CD14-positive monocyte (primary cell): ENCODE measurements at regions not wholly inside any gene's neighbourhood (a gene's known extent, or its start where the extent isn't known, plus 50 kb on each side); places are given as distances from the start of the nearest gene placed in this dataset.

Experiments used
- DNase-seq, 3 donors: peaks; one replicate each; pipeline ENCODE4 v3.0.0-alpha.2; 2011 to 2022
- H2AFZ ChIP-seq: 2 replicates; pipeline ENCODE4 v1.6.0; 2012; ENCODE audit warnings: mild to moderate bottlenecking, low read depth, low read length, inconsistent platforms; ENCODE audit not compliant: insufficient read depth, poor library complexity, severe bottlenecking
- H3K27ac ChIP-seq, 2 donors: 1 replicate in 1 of 2; 2 replicates in 1 of 2; pipeline ENCODE4 v1.5.1; 2012 to 2013; ENCODE audit warnings: low read length in 2 of 2, control low read depth in 1 of 2, inconsistent platforms in 1 of 2, low read depth in 1 of 2, mild to moderate bottlenecking in 1 of 2
- H3K27me3 ChIP-seq, 2 donors: one replicate each; pipeline versions ENCODE4 v1.6.0 to v1.6.1; 2011 to 2013; ENCODE audit warnings: low read length in 2 of 2; ENCODE audit not compliant: control insufficient read depth in 2 of 2, insufficient read depth in 2 of 2
- H3K36me3 ChIP-seq, 2 donors: replicated peaks in 1 of 2; 1 replicate in 1 of 2; 2 replicates in 1 of 2; pipeline versions ENCODE4 v1.5.1 to v1.6.1; 2012 to 2013; ENCODE audit warnings: low read length in 2 of 2, control low read depth in 1 of 2, inconsistent platforms in 1 of 2, mild to moderate bottlenecking in 1 of 2; ENCODE audit not compliant: insufficient read depth in 2 of 2, control insufficient read depth in 1 of 2
- H3K4me1 ChIP-seq, 2 donors: 1 replicate in 1 of 2; 2 replicates in 1 of 2; pipeline versions ENCODE4 v1.5.1 to v1.6.1; 2012 to 2013; ENCODE audit warnings: low read length in 2 of 2, control low read depth in 1 of 2, inconsistent platforms in 1 of 2, mild to moderate bottlenecking in 1 of 2, moderate library complexity in 1 of 2; ENCODE audit not compliant: insufficient read depth in 2 of 2, control insufficient read depth in 1 of 2
- H3K4me2 ChIP-seq: replicated peaks from 2 replicates; pipeline ENCODE3; 2012; ENCODE audit warnings: low read length, moderate library complexity, mild to moderate bottlenecking; ENCODE audit not compliant: poor library complexity, severe bottlenecking; ENCODE audit errors: extremely low read depth
- H3K4me3 ChIP-seq, 3 experiments: fragments of 200-600 bp in 1 of 3; sonication (generic) in 1 of 3; replicated peaks in 1 of 3; 1 replicate in 2 of 3; 2 replicates in 1 of 3; pipeline ENCODE4 v1.5.1; 2011 to 2013; ENCODE audit warnings: low read length in 3 of 3, mild to moderate bottlenecking in 3 of 3, control low read depth in 2 of 3, low read depth in 2 of 3, inconsistent platforms in 1 of 3, moderate library complexity in 1 of 3
- H3K79me2 ChIP-seq: 2 replicates; pipeline ENCODE4 v1.6.0; 2012; ENCODE audit warnings: mild to moderate bottlenecking, control low read depth, inconsistent platforms, low read length, moderate library complexity; ENCODE audit not compliant: insufficient read depth
- H3K9ac ChIP-seq: 2 replicates; pipeline ENCODE4 v1.6.0; 2017; ENCODE audit warnings: low read length, mild to moderate bottlenecking; ENCODE audit not compliant: insufficient read depth, poor library complexity, severe bottlenecking
- H3K9me3 ChIP-seq, 2 donors: replicated peaks in 1 of 2; 1 replicate in 1 of 2; 2 replicates in 1 of 2; pipeline versions ENCODE4 v1.5.1 to v1.6.1; 2012 to 2013; ENCODE audit warnings: low read length in 2 of 2, control low read depth in 1 of 2; ENCODE audit not compliant: control insufficient read depth in 1 of 2, insufficient read depth in 1 of 2
- H4K20me1 ChIP-seq: 2 replicates; pipeline ENCODE4 v1.6.0; 2012; ENCODE audit warnings: mild to moderate bottlenecking, low read length, control low read depth, moderate library complexity; ENCODE audit not compliant: insufficient read depth
- H3K27ac Mint-ChIP-seq, 7 donors: one replicate each; pipeline ENCODE4 v1.8.0; 2020; ENCODE audit warnings: mild to moderate bottlenecking in 7 of 7, mixed read lengths in 7 of 7, moderate library complexity in 6 of 7, inconsistent platforms in 2 of 7
- H3K27me3 Mint-ChIP-seq, 3 donors: one replicate each; pipeline ENCODE4 v1.8.0; 2021 to 2022; ENCODE audit warnings: low read depth in 3 of 3, mild to moderate bottlenecking in 3 of 3, mixed read lengths in 3 of 3, moderate library complexity in 3 of 3, inconsistent platforms in 1 of 3
- H3K36me3 Mint-ChIP-seq, 2 donors: one replicate each; pipeline ENCODE4 v1.8.0; 2020; ENCODE audit warnings: mixed read lengths in 2 of 2, inconsistent platforms in 1 of 2, mild to moderate bottlenecking in 1 of 2
- H3K4me1 Mint-ChIP-seq: one replicate; pipeline ENCODE4 v1.8.0; 2020; ENCODE audit warnings: mild to moderate bottlenecking, mixed read lengths
- H3K4me3 Mint-ChIP-seq, 2 donors: one replicate each; pipeline ENCODE4 v1.8.0; 2020; ENCODE audit warnings: mild to moderate bottlenecking in 2 of 2, mixed read lengths in 2 of 2, moderate library complexity in 1 of 2
- H3K9me3 Mint-ChIP-seq, 7 donors: one replicate each; pipeline ENCODE4 v1.8.0; 2020 to 2022; ENCODE audit warnings: mixed read lengths in 7 of 7, mild to moderate bottlenecking in 6 of 7, moderate library complexity in 6 of 7, inconsistent platforms in 2 of 7
- intact Hi-C, 2 donors: fragments of 100-400 bp; cut with micrococcal nuclease; formaldehyde crosslinking; loops; one replicate each; pipeline versions ENCODE4 v1.15.0 to v1.15.1; 2023
- TF ChIP-seq, protein P1 (sequence below): fragments of 200-600 bp; IDR thresholded peaks from one replicate; pipeline ENCODE4 v1.8.0; 2022; ENCODE audit warnings: antibody characterized with exemption, mild to moderate bottlenecking

DNA sequence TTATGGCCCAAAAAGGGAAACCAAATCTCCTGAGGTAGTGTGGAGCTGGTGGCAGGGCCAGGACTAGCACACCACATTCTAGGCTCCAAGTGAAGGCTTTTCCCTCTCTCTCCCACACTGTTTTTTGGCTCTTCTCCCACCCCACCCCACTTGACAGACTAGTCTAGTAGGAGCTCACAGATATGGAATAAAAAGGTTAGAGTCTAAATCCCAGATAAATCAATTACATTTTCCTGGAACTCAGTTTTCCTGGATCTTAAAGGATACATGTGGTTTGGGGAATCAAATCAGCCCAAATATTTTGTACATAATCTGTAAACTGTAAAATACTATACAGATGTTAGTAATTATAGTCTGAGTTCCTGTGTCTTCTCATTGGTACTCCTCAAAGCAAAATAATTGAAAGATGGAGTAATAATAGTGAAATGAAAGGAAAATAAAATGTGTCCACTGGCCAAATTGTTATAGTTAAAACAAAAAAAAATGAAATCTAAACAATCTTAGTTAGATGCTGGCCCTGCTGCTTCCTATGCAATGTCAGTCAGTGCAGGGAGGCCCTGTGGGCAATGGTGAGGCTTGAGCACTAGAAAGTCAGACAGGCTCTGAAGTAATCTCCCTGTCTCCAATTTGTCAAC, 370.4 kb upstream of the CPEB2 start:
- Mint-ChIP-seq H3K4me3 (no peak overlapping the region), H3K27ac (no peak overlapping the region), H3K27me3 (peaks cover 0 to 4% (median 0%) of the 10 kb centered on the region in 3 donors), H3K9me3 (peaks cover 2 to 13% (median 6%) of the 10 kb centered on the region in 7 donors), H3K36me3 (no peaks in the 10 kb centered on the region), H3K4me1 (no peaks in the 10 kb centered on the region)
- Histone ChIP-seq H3K4me1 (no peaks in the 10 kb centered on the region), H4K20me1 (no peaks in the 10 kb centered on the region), H3K79me2 (no peaks in the 10 kb centered on the region), H3K4me3 (no peak overlapping the region), H3K9me3 (peaks cover 0 to 4% of the 10 kb centered on the region in 2 donors), H3K4me2 (no peak overlapping the region), H2AFZ (no peak overlapping the region), H3K36me3 (no peaks in the 10 kb centered on the region), H3K9ac (no peak overlapping the region), H3K27me3 (no peaks in the 10 kb centered on the region), H3K27ac (no peak overlapping the region)
- DNase-seq: no peak
- intact Hi-C loops: no loop called here
- TF ChIP-seq, protein P1, sequence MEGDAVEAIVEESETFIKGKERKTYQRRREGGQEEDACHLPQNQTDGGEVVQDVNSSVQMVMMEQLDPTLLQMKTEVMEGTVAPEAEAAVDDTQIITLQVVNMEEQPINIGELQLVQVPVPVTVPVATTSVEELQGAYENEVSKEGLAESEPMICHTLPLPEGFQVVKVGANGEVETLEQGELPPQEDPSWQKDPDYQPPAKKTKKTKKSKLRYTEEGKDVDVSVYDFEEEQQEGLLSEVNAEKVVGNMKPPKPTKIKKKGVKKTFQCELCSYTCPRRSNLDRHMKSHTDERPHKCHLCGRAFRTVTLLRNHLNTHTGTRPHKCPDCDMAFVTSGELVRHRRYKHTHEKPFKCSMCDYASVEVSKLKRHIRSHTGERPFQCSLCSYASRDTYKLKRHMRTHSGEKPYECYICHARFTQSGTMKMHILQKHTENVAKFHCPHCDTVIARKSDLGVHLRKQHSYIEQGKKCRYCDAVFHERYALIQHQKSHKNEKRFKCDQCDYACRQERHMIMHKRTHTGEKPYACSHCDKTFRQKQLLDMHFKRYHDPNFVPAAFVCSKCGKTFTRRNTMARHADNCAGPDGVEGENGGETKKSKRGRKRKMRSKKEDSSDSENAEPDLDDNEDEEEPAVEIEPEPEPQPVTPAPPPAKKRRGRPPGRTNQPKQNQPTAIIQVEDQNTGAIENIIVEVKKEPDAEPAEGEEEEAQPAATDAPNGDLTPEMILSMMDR: no peak

DNA sequence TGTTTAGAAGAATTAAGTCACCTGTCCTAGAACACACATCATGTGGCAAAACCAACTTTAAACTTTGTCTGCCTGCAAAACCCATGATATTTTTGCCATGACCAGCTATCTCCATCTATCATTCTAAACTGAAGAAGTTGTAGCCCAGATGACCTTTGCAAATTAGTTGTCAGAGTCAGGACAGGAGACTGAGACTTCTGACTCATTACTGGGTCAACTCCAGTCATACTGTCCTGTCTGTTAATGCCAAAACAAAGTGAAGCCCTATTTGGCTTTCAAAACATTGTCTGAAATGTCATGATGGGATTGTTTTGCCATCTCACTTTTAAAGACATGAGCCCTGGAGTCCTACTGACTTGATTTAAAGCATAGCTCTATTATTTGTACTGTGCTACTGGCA, 365.7 kb upstream of the CPEB2 start:
- Mint-ChIP-seq H3K4me3 (no peak overlapping the region), H3K36me3 (no peaks in the 10 kb centered on the region), H3K4me1 (no peaks in the 10 kb centered on the region), H3K27me3 (peaks cover 0 to 4% (median 3%) of the 10 kb centered on the region in 3 donors), H3K9me3 (peaks cover 5 to 12% (median 8%) of the 10 kb centered on the region in 7 donors), H3K27ac (no peak overlapping the region)
- no peaks in the 10 kb centered on the region for H4K20me1 ChIP-seq
- no peaks in the 10 kb centered on the region for H3K4me1 ChIP-seq
- H3K9me3 ChIP-seq: no peaks in the 10 kb centered on the region
- no peak overlapping the region for H3K4me3 ChIP-seq
- no peak overlapping the region for H2AFZ ChIP-seq
- no peak overlapping the region for H3K27ac ChIP-seq
- H3K4me2 ChIP-seq: no peak overlapping the region
- H3K9ac ChIP-seq: no peak overlapping the region
- DNase-seq: no peak
- H3K27me3 ChIP-seq: no peaks in the 10 kb centered on the region
- no peaks in the 10 kb centered on the region for H3K79me2 ChIP-seq
- TF ChIP-seq, protein P1: no peak
- no peaks in the 10 kb centered on the region for H3K36me3 ChIP-seq
- intact Hi-C loops: no loop called here
